ENCODE measurements at regions not wholly inside any gene's neighbourhood (a gene's known extent, or its start where the extent isn't known, plus 50 kb on each side); places are given as distances from the start of the nearest gene placed in this dataset.
A peak's percentile ranks its signal among the peaks of the same experiment; 100 is the strongest.

DNA sequence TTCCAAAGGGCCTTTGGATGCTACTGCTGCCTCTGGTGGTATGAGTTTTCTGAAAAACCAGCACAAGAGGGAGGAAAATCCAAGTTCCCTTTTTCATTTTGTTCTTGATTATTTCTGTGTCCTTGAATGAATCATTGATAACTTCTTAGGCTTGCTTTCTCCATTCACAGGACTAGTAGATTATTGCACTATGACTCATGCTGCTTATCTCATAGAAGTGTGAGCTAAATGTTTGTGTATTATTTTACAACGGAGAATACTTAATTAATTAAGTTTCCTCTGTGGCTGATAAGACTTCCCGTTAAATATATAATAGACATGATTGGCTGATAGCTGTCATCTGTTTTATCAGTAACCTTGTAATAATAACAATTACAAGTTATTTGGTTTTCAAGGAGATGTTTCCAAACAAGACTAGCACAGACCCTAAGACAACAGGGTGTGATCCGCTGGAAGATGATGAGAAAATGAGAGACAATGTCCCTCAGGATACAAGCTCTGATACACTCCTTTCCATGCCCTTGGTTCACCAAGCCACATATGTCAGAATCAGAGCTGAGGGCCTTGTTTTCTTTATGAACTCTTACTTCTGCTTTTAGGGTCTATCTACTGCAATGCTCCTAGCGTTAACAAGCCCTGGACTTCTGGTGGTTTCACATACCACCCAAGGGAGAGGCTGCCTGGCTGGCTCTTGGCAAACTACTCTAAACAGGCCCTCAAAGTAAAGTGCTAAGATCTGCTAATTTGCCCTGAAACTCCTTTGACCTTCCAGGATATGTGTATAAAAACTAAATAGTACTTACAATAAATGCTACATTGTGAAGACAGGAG, 1078.3 kb downstream of the TTLL7 start:
- TF ChIP-seq, protein P1, sequence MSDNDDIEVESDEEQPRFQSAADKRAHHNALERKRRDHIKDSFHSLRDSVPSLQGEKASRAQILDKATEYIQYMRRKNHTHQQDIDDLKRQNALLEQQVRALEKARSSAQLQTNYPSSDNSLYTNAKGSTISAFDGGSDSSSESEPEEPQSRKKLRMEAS (IDR thresholded peaks at IDR 0.05; ENCODE audit: low read depth, low read length): no peak
- no peak for TF ChIP-seq MYC (IDR thresholded peaks at IDR 0.05; ENCODE audit: low read depth, low read length)
- TF ChIP-seq POLR2A (IDR thresholded peaks at IDR 0.05; ENCODE audit: extremely low read depth, insufficient read length): no peak
- TF ChIP-seq, protein P2, sequence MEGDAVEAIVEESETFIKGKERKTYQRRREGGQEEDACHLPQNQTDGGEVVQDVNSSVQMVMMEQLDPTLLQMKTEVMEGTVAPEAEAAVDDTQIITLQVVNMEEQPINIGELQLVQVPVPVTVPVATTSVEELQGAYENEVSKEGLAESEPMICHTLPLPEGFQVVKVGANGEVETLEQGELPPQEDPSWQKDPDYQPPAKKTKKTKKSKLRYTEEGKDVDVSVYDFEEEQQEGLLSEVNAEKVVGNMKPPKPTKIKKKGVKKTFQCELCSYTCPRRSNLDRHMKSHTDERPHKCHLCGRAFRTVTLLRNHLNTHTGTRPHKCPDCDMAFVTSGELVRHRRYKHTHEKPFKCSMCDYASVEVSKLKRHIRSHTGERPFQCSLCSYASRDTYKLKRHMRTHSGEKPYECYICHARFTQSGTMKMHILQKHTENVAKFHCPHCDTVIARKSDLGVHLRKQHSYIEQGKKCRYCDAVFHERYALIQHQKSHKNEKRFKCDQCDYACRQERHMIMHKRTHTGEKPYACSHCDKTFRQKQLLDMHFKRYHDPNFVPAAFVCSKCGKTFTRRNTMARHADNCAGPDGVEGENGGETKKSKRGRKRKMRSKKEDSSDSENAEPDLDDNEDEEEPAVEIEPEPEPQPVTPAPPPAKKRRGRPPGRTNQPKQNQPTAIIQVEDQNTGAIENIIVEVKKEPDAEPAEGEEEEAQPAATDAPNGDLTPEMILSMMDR (IDR thresholded peaks at IDR 0.05; ENCODE audit: low read depth, low read length): no peak
- no peak overlapping the region for H3K4me3 ChIP-seq (ENCODE audit: low read depth, low read length)
- peak; percentile 13 for DNase-seq (ENCODE audit: low read depth)

DNA sequence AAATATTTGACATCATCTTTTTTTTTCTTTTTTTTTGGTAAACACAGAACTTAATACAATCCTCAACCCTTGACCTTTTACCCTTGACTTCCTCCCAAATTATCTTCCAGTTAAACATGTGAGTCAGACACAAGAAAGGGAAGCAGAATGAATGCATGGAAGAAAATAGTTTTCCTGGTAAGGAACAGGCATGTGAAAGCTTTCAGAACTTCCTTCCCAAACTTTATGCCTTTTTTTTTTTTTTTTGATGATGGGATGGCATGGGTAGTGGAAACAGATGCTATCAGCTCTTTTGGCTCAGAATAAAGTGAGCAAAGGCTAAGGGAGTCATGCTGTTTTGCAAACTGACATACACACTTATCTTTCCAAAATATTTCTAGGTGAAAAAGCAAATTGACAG, 1079.1 kb downstream of the TTLL7 start:
- DNase-seq (ENCODE audit: low read depth): no peak
- TF ChIP-seq MYC (IDR thresholded peaks at IDR 0.05; ENCODE audit: low read depth, low read length): no peak
- TF ChIP-seq, protein P1 (IDR thresholded peaks at IDR 0.05; ENCODE audit: low read depth, low read length): no peak
- TF ChIP-seq, protein P2 (IDR thresholded peaks at IDR 0.05; ENCODE audit: low read depth, low read length): no peak
- no peak for TF ChIP-seq POLR2A (IDR thresholded peaks at IDR 0.05; ENCODE audit: extremely low read depth, insufficient read length)
- H3K4me3 ChIP-seq (ENCODE audit: low read depth, low read length): no peak overlapping the region

DNA sequence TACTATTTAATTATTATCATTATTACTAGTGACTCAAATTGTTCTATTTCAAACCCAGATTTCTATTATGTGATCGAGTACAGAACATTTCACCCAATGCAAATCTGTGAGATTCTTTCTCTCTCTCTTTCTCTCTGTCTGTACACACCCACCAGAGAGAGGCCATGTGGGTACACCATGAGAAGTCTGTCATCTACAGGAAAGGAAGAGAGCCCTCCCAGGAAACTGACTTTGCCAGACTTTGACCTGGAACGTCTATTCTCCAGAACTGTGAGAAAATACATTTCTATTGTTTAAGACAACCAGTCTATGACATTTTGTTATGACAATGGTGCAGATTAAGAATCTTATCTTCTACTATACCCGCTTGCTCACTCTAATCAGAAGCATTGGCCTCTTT, 1091.6 kb downstream of the TTLL7 start:
- no peak for DNase-seq (ENCODE audit: low read depth)
- no peak overlapping the region for H3K4me3 ChIP-seq (ENCODE audit: low read depth, low read length)
- TF ChIP-seq, protein P2 (IDR thresholded peaks at IDR 0.05; ENCODE audit: low read depth, low read length): no peak
- TF ChIP-seq, protein P1 (IDR thresholded peaks at IDR 0.05; ENCODE audit: low read depth, low read length): no peak
- no peak for TF ChIP-seq POLR2A (IDR thresholded peaks at IDR 0.05; ENCODE audit: extremely low read depth, insufficient read length)
- no peak for TF ChIP-seq MYC (IDR thresholded peaks at IDR 0.05; ENCODE audit: low read depth, low read length)

DNA sequence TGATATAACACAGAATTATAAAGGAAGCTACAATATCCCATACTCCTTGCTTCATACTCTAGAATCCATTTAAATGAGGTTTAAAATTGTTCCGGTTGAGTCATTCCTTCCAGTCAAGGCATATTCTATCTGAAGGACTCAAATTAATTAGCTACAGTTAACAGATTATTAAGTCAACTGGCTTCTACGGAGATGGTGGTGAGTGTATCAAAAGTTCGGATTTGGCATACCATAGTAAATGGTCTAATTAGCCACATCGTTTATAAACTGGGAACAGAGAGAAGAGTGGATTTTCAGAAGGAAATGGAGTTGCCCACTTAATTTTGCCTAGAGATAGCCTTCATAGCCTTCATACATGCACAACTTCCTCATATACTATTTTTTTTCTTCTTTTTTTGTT, 1095.3 kb downstream of the TTLL7 start:
- DNase-seq (ENCODE audit: low read depth): no peak
- TF ChIP-seq POLR2A (IDR thresholded peaks at IDR 0.05; ENCODE audit: extremely low read depth, insufficient read length) (no peak), MYC (IDR thresholded peaks at IDR 0.05; ENCODE audit: low read depth, low read length) (no peak)
- TF ChIP-seq, protein P2 (IDR thresholded peaks at IDR 0.05; ENCODE audit: low read depth, low read length): no peak
- TF ChIP-seq, protein P1 (IDR thresholded peaks at IDR 0.05; ENCODE audit: low read depth, low read length): no peak
- no peak overlapping the region for H3K4me3 ChIP-seq (ENCODE audit: low read depth, low read length)

DNA sequence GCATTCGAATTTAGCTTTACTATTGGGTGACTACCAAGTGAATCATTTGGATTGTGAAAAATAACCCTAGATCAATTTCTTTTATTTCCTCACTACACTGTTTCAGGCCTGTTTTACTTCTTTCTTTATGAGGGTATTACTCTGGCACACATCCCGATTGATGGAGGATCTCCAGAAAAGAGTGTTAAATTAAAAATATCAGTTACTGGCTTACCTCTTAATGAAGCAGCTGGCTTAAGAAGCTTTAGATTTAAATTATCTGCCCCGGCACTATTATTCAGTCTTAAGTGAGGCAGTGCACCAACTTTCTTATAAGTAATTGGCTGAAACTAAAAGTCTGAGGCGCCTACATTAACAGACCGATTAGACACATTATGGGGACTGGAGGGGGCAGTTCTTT, 1097.4 kb downstream of the TTLL7 start:
- DNase-seq (ENCODE audit: low read depth): no peak
- TF ChIP-seq, protein P1 (IDR thresholded peaks at IDR 0.05; ENCODE audit: low read depth, low read length): no peak
- TF ChIP-seq MYC (IDR thresholded peaks at IDR 0.05; ENCODE audit: low read depth, low read length) (no peak), POLR2A (IDR thresholded peaks at IDR 0.05; ENCODE audit: extremely low read depth, insufficient read length) (no peak)
- TF ChIP-seq, protein P2 (IDR thresholded peaks at IDR 0.05; ENCODE audit: low read depth, low read length): no peak
- no peak overlapping the region for H3K4me3 ChIP-seq (ENCODE audit: low read depth, low read length)

Data from NB4 (cell line).